ENCODE measurements at regions not wholly inside any gene's neighbourhood (a gene's known extent, or its start where the extent isn't known, plus 50 kb on each side); places are given as distances from the start of the nearest gene placed in this dataset.

DNA sequence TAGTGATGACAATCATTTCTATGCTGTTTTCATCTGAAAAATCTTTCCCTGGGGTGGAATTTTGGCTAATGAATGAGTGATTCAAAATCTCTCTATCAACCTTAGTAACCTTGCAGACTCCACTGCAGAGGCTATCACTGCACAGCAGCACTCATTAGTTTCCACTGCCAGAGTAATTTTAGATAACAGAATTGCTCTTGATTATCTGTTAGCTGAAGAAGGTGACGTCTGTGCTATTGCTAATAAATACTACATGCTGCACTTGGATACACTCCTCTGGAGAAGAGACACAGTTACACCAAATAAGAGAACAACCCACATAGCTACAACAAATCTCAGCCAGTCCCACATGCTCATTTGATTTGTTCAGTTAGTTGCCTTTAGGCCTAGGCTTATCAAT lies 1348.4 kb downstream of the NCAM2 start:
- no peak overlapping the region for H3K9ac ChIP-seq (ENCODE audit: low read length)
- TF ChIP-seq EZH2 (IDR thresholded peaks at IDR 0.05; ENCODE audit: insufficient read depth, low read length), result no peak
- TF ChIP-seq, protein P1, sequence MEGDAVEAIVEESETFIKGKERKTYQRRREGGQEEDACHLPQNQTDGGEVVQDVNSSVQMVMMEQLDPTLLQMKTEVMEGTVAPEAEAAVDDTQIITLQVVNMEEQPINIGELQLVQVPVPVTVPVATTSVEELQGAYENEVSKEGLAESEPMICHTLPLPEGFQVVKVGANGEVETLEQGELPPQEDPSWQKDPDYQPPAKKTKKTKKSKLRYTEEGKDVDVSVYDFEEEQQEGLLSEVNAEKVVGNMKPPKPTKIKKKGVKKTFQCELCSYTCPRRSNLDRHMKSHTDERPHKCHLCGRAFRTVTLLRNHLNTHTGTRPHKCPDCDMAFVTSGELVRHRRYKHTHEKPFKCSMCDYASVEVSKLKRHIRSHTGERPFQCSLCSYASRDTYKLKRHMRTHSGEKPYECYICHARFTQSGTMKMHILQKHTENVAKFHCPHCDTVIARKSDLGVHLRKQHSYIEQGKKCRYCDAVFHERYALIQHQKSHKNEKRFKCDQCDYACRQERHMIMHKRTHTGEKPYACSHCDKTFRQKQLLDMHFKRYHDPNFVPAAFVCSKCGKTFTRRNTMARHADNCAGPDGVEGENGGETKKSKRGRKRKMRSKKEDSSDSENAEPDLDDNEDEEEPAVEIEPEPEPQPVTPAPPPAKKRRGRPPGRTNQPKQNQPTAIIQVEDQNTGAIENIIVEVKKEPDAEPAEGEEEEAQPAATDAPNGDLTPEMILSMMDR (IDR thresholded peaks at IDR 0.05; ENCODE audit: insufficient read depth, low read depth, low read length), result no peak
- no peak overlapping the region for H3K4me3 ChIP-seq (ENCODE audit: insufficient read depth, low read depth, low read length)
- Mint-ChIP-seq H3K4me3 (ENCODE audit: unreplicated experiment) (no peak overlapping the region), H3K9me3 (ENCODE audit: unreplicated experiment) (peaks cover 3% of the 10 kb centered on the region), H3K36me3 (ENCODE audit: low read depth, unreplicated experiment) (no peaks in the 10 kb centered on the region), H3K4me1 (ENCODE audit: low read depth, unreplicated experiment) (no peaks in the 10 kb centered on the region), H3K27me3 (ENCODE audit: low read depth, unreplicated experiment) (no peaks in the 10 kb centered on the region), H3K27ac (ENCODE audit: unreplicated experiment) (no peak overlapping the region)
- H3K4me1 ChIP-seq (ENCODE audit: insufficient read depth, low read length), result no peaks in the 10 kb centered on the region
- H3K79me2 ChIP-seq (ENCODE audit: insufficient read depth, low read length), result no peaks in the 10 kb centered on the region
- H3K9me3 ChIP-seq (ENCODE audit: insufficient read depth, low read depth, low read length), result peaks cover 3% of the 10 kb centered on the region
- no peak for FAIRE-seq
- no peaks in the 10 kb centered on the region for H3K36me3 ChIP-seq (ENCODE audit: insufficient read depth, low read length)
- no peak overlapping the region for H3K4me2 ChIP-seq (ENCODE audit: low read length)
- no peak overlapping the region for H3K27ac ChIP-seq (ENCODE audit: low read depth, low read length)
- no peaks in the 10 kb centered on the region for H3K27me3 ChIP-seq (ENCODE audit: insufficient read depth, low read length)
- no peak overlapping the region for H2AFZ ChIP-seq (ENCODE audit: low read depth, low read length)
- DNase-seq (ENCODE audit: low read depth), result no peak
- H4K20me1 ChIP-seq (ENCODE audit: insufficient read depth, low read length), result no peaks in the 10 kb centered on the region

DNA sequence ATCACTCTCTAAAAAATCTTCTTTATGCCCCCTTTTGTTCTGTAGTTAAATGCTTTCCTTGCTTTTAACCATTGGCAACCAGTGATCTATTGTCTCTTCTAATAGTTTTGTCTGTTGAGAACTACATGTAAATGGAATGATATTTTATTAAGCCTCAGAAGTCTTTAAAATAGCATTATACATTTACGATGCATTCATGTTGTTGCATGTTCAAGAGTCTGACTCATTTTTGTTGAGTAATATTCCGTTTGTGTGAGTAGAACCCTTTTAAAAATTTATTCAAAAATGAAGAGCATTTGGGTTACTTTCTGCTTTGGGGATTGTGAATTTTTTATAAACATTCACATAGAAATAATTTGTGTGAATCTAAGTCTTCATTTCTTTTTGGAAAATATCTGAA lies 1352.9 kb downstream of the NCAM2 start:
- FAIRE-seq (no peak), DNase-seq (ENCODE audit: low read depth) (no peak)
- Histone ChIP-seq H3K4me2 (ENCODE audit: low read length) (no peak overlapping the region), H3K9ac (ENCODE audit: low read length) (no peak overlapping the region), H2AFZ (ENCODE audit: low read depth, low read length) (no peak overlapping the region), H3K36me3 (ENCODE audit: insufficient read depth, low read length) (no peaks in the 10 kb centered on the region), H3K4me1 (ENCODE audit: insufficient read depth, low read length) (no peaks in the 10 kb centered on the region), H3K79me2 (ENCODE audit: insufficient read depth, low read length) (no peaks in the 10 kb centered on the region), H3K27ac (ENCODE audit: low read depth, low read length) (no peak overlapping the region), H3K4me3 (ENCODE audit: insufficient read depth, low read depth, low read length) (no peak overlapping the region), H4K20me1 (ENCODE audit: insufficient read depth, low read length) (no peaks in the 10 kb centered on the region), H3K9me3 (ENCODE audit: insufficient read depth, low read depth, low read length) (no peaks in the 10 kb centered on the region), H3K27me3 (ENCODE audit: insufficient read depth, low read length) (no peaks in the 10 kb centered on the region)
- Mint-ChIP-seq H3K27ac (ENCODE audit: unreplicated experiment) (no peak overlapping the region), H3K9me3 (ENCODE audit: unreplicated experiment) (no peaks in the 10 kb centered on the region), H3K36me3 (ENCODE audit: low read depth, unreplicated experiment) (no peaks in the 10 kb centered on the region), H3K4me1 (ENCODE audit: low read depth, unreplicated experiment) (no peaks in the 10 kb centered on the region), H3K4me3 (ENCODE audit: unreplicated experiment) (no peak overlapping the region), H3K27me3 (ENCODE audit: low read depth, unreplicated experiment) (no peaks in the 10 kb centered on the region)
- TF ChIP-seq, protein P1 (IDR thresholded peaks at IDR 0.05; ENCODE audit: insufficient read depth, low read depth, low read length), result no peak
- TF ChIP-seq EZH2 (IDR thresholded peaks at IDR 0.05; ENCODE audit: insufficient read depth, low read length), result no peak

GRCh38 chr21:22352088-22352487 lies 1353.9 kb downstream of the NCAM2 start:
- Mint-ChIP-seq H3K36me3 (ENCODE audit: low read depth, unreplicated experiment) (no peaks in the 10 kb centered on the region), H3K9me3 (ENCODE audit: unreplicated experiment) (no peaks in the 10 kb centered on the region), H3K27ac (ENCODE audit: unreplicated experiment) (no peak overlapping the region), H3K27me3 (ENCODE audit: low read depth, unreplicated experiment) (no peaks in the 10 kb centered on the region), H3K4me1 (ENCODE audit: low read depth, unreplicated experiment) (no peaks in the 10 kb centered on the region), H3K4me3 (ENCODE audit: unreplicated experiment) (no peak overlapping the region)
- Histone ChIP-seq H3K27me3 (ENCODE audit: insufficient read depth, low read length) (no peaks in the 10 kb centered on the region), H3K36me3 (ENCODE audit: insufficient read depth, low read length) (no peaks in the 10 kb centered on the region), H3K4me3 (ENCODE audit: insufficient read depth, low read depth, low read length) (no peak overlapping the region), H3K9ac (ENCODE audit: low read length) (no peak overlapping the region), H3K27ac (ENCODE audit: low read depth, low read length) (no peak overlapping the region), H3K79me2 (ENCODE audit: insufficient read depth, low read length) (no peaks in the 10 kb centered on the region), H2AFZ (ENCODE audit: low read depth, low read length) (no peak overlapping the region), H3K9me3 (ENCODE audit: insufficient read depth, low read depth, low read length) (no peaks in the 10 kb centered on the region), H3K4me1 (ENCODE audit: insufficient read depth, low read length) (no peaks in the 10 kb centered on the region), H4K20me1 (ENCODE audit: insufficient read depth, low read length) (no peaks in the 10 kb centered on the region), H3K4me2 (ENCODE audit: low read length) (no peak overlapping the region)
- FAIRE-seq (no peak), DNase-seq (ENCODE audit: low read depth) (no peak)
- no peak for TF ChIP-seq EZH2 (IDR thresholded peaks at IDR 0.05; ENCODE audit: insufficient read depth, low read length)
- TF ChIP-seq, protein P1 (IDR thresholded peaks at IDR 0.05; ENCODE audit: insufficient read depth, low read depth, low read length), result no peak

Data from astrocyte (in vitro differentiated cells and primary cell).